NB4 (cell line): ENCODE measurements at regions not wholly inside any gene's neighbourhood (a gene's known extent, or its start where the extent isn't known, plus 50 kb on each side); places are given as distances from the start of the nearest gene placed in this dataset.

Experiments
- CTCF ChIP-seq: IDR thresholded peaks from one replicate; pipeline ENCODE4 v1.5.1; 2012; ENCODE audit warnings: low read depth, low read length
- POLR2A ChIP-seq: IDR thresholded peaks from 2 replicates; pipeline ENCODE4 v1.6.1; 2011; ENCODE audit warnings: mild to moderate bottlenecking; ENCODE audit not compliant: insufficient read length; ENCODE audit errors: extremely low read depth

DNA sequence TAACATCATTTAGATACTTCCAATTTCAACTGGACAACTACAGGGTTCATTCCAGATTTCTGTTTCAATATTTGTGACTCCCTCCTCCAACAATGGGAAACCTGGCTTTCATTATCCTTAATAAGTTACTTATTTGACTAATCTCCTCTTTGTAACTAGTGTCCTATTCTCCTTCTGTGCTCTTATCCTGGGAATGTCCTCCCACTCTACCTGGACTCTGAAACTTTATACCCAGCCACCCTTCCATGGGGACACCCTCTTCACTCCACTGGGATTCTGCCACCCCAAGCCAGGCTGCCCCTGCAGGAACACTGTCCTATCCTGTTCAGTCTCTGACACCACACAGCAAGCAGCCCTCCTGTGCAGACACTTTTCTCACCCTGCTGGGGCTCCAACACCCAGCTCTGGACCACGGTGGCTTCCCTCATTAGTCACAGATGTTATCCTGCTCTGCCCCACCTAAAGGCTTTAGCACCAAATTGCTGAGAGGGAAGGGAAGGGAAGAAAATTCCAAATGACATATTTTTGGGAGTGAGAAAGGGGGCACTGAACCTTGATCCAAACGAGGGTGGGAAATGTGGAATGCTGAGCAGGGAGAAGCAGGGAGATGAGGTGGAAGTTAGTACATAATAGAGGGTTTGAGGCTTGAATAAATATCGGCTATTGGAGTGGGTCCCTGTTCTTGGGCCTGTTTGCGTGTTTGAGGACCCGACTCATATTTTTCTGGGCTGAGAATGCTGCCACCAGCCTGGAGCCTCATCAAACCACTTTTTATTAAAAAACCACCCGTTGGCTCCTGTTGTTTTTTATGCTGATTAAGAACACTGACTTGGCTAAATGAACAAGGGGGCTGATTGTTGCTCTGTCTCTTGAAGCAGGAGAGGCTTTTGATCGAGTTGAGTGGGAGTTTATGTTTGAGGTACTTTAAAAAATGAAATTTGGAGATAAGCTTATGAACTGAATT lies 54.0 kb upstream of the AKIRIN2 start:
- no peak for TF ChIP-seq POLR2A
- no peak for TF ChIP-seq CTCF
